ENCODE measurements at regions not wholly inside any gene's neighbourhood (a gene's known extent, or its start where the extent isn't known, plus 50 kb on each side); places are given as distances from the start of the nearest gene placed in this dataset.

- no peak for DNase-seq
- no peaks in the 10 kb centered on the region for H3K9me3 Mint-ChIP-seq
- H3K27me3 Mint-ChIP-seq (ENCODE audit: insufficient read depth) = peaks cover 9% of the 10 kb centered on the region
- TF ChIP-seq CTCF (IDR thresholded peaks at IDR 0.05) = no peak
- H3K27ac Mint-ChIP-seq = no peak overlapping the region
- no peaks in the 10 kb centered on the region for H3K36me3 Mint-ChIP-seq (ENCODE audit: low read depth)
- peaks cover 23% of the 10 kb centered on the region for H3K4me1 Mint-ChIP-seq (ENCODE audit: low read depth)
- no peak overlapping the region for H3K4me3 Mint-ChIP-seq
Observed at GRCh38 chr3:186432944-186433732, 71.1 kb upstream of the DGKG start.

- peak; percentile 77 for DNase-seq
- peaks cover 31% of the 10 kb centered on the region for H3K4me1 Mint-ChIP-seq (ENCODE audit: low read depth)
- H3K27ac Mint-ChIP-seq = peak overlapping the region; percentile 40; the same call in 1 of the 2 replicates
- no peaks in the 10 kb centered on the region for H3K9me3 Mint-ChIP-seq
- H3K27me3 Mint-ChIP-seq (ENCODE audit: insufficient read depth) = peaks cover 9% of the 10 kb centered on the region
- no peaks in the 10 kb centered on the region for H3K36me3 Mint-ChIP-seq (ENCODE audit: low read depth)
- H3K4me3 Mint-ChIP-seq = peak overlapping the region; percentile 50
- no peak for TF ChIP-seq CTCF (IDR thresholded peaks at IDR 0.05)
Observed at GRCh38 chr3:186432189-186432588, 70.2 kb upstream of the DGKG start.

GRCh38 chr3:186427627-186428281, 65.7 kb upstream of the DGKG start:
- Mint-ChIP-seq H3K27ac (no peak overlapping the region), H3K4me3 (no peak overlapping the region), H3K4me1 (ENCODE audit: low read depth) (peaks cover 40% of the 10 kb centered on the region), H3K27me3 (ENCODE audit: insufficient read depth) (peaks cover 7% of the 10 kb centered on the region), H3K36me3 (ENCODE audit: low read depth) (no peaks in the 10 kb centered on the region), H3K9me3 (no peaks in the 10 kb centered on the region)
- TF ChIP-seq CTCF (IDR thresholded peaks at IDR 0.05) = no peak
- DNase-seq = no peak

GRCh38 chr3:186425788-186426730, 64.0 kb upstream of the DGKG start:
- Mint-ChIP-seq H3K27ac (0 out of 2 replicates have a peak overlapping the region, but pooled peaks have one; percentile 1), H3K4me1 (ENCODE audit: low read depth) (peaks cover 36% of the 10 kb centered on the region), H3K4me3 (peak overlapping the region; percentile 27; the same call in 1 of the 2 replicates), H3K27me3 (ENCODE audit: insufficient read depth) (peaks cover 7% of the 10 kb centered on the region), H3K36me3 (ENCODE audit: low read depth) (no peaks in the 10 kb centered on the region), H3K9me3 (no peaks in the 10 kb centered on the region)
- peak; percentile 69 for TF ChIP-seq CTCF (IDR thresholded peaks at IDR 0.05)
- peak; percentile 85 for DNase-seq

- no peak overlapping the region for H3K4me3 Mint-ChIP-seq
- no peak for TF ChIP-seq CTCF (IDR thresholded peaks at IDR 0.05)
- no peaks in the 10 kb centered on the region for H3K9me3 Mint-ChIP-seq
- DNase-seq = no peak
- H3K27ac Mint-ChIP-seq = no peak overlapping the region
- no peaks in the 10 kb centered on the region for H3K27me3 Mint-ChIP-seq (ENCODE audit: insufficient read depth)
- no peaks in the 10 kb centered on the region for H3K36me3 Mint-ChIP-seq (ENCODE audit: low read depth)
- H3K4me1 Mint-ChIP-seq (ENCODE audit: low read depth) = peaks cover 44% of the 10 kb centered on the region
Observed at GRCh38 chr3:186421946-186422345, 59.9 kb upstream of the DGKG start.

Measured in HFFc6 (cell line).